K562 (cell line): ENCODE measurements at regions not wholly inside any gene's neighbourhood (a gene's known extent, or its start where the extent isn't known, plus 50 kb on each side); places are given as distances from the start of the nearest gene placed in this dataset.

Source experiments
- ATAC-seq: fragments of 200-7000 bp; cut with Tn5 transposase; 3 replicates; pipeline ENCODE4 v1.9.1; 2020; ENCODE audit warnings: moderate library complexity
- BruUV-seq: library from RNA; stranded (reverse); fragments of 400-500 nt; replicated peaks from 2 replicates; lab custom pipeline; 2021; lab: Mats Ljungman, UMichigan
- CTCF ChIA-PET: fragments of 300-600 bp; formaldehyde crosslinking; extraction: SDS; loops from one replicate; lab custom pipeline; 2021; ENCODE audit warnings: low intra/inter-chr PET ratio; lab: Yijun Ruan, JAX
- POLR2A ChIA-PET: fragments of 300-600, 350-650 bp; sonication (Branson Sonifier 250); formaldehyde crosslinking; extraction: SDS; loops from one replicate; lab custom pipeline; 2021; ENCODE audit warnings: antibody characterized with exemption, inconsistent platforms; lab: Yijun Ruan, JAX
- DNase-seq, 4 experiments: peaks; one replicate each; pipeline versions ENCODE4 v3.0.0 to v3.0.0-alpha.2; 2011 to 2018; ENCODE audit warnings: low spot score in 3 of 4, mixed read lengths in 3 of 4; ENCODE audit errors: extremely low read depth in 1 of 4
- FAIRE-seq: peaks from 2 replicates; lab custom pipeline; 2011; peaks lifted over from hg19 to GRCh38; lab: Jason Lieb, UNC
- H2AFZ ChIP-seq: 2 replicates; pipeline ENCODE4 v1.6.0; 2011; ENCODE audit warnings: low read depth, low read length, control low read depth, inconsistent platforms
- H3K27ac ChIP-seq: fragments of 200-600 bp; 3 replicates; pipeline ENCODE4 v1.8.0; 2011; ENCODE audit warnings: low read depth, mild to moderate bottlenecking, control low read depth, inconsistent platforms, low read length, moderate library complexity, mixed read lengths; ENCODE audit errors: extremely low read depth
- H3K27me3 ChIP-seq, 2 experiments: fragments of 300-600 bp in 1 of 2; 2 replicates in 1 of 2; 3 replicates in 1 of 2; pipeline versions ENCODE4 v1.6.0 to v1.8.0; 2011; ENCODE audit warnings: inconsistent platforms in 2 of 2, low read length in 2 of 2, mild to moderate bottlenecking in 1 of 2, mixed read lengths in 1 of 2, moderate library complexity in 1 of 2; ENCODE audit not compliant: control insufficient read depth in 2 of 2, insufficient read depth in 2 of 2
- H3K36me3 ChIP-seq: fragments of 300-600 bp; 3 replicates; pipeline ENCODE4 v1.8.0; 2011; ENCODE audit warnings: mild to moderate bottlenecking, low read length, inconsistent platforms; ENCODE audit not compliant: control insufficient read depth, insufficient read depth
- H3K4me1 ChIP-seq, 2 experiments: fragments of 200-600 bp in 1 of 2; replicated peaks in 1 of 2; 2 replicates in 1 of 2; 3 replicates in 1 of 2; pipeline versions ENCODE4 v1.5.1 to v1.8.0; 2011; ENCODE audit warnings: inconsistent platforms in 2 of 2, low read length in 2 of 2, mild to moderate bottlenecking in 1 of 2, mixed read lengths in 1 of 2, moderate library complexity in 1 of 2; ENCODE audit not compliant: control insufficient read depth in 2 of 2, insufficient read depth in 2 of 2
- H3K4me2 ChIP-seq: 2 replicates; pipeline ENCODE4 v1.6.1; 2011; ENCODE audit warnings: low read length, control low read depth, inconsistent platforms, mixed read lengths; ENCODE audit not compliant: insufficient read depth
- H3K4me3 ChIP-seq: fragments of 200-600 bp; sonication (generic), shearing (Covaris generic); 2 replicates; pipeline ENCODE4 v1.5.1; 2016; ENCODE audit warnings: control low read depth, inconsistent platforms
- H3K79me2 ChIP-seq: fragments of 200-600 bp; 3 replicates; pipeline ENCODE4 v1.8.0; 2011; ENCODE audit warnings: low read length, inconsistent platforms; ENCODE audit not compliant: control insufficient read depth, insufficient read depth
- H3K9ac ChIP-seq, 2 experiments: 2 replicates each; pipeline versions ENCODE4 v1.6.0 to v1.6.1; 2011; ENCODE audit warnings: low read depth in 2 of 2, low read length in 2 of 2, control low read depth in 1 of 2, inconsistent platforms in 1 of 2, mild to moderate bottlenecking in 1 of 2, mixed read lengths in 1 of 2; ENCODE audit not compliant: insufficient read depth in 1 of 2
- H3K9me1 ChIP-seq: one replicate; pipeline ENCODE4 v1.6.0; 2011; ENCODE audit warnings: inconsistent platforms, mild to moderate bottlenecking, low read length, moderate library complexity; ENCODE audit not compliant: control insufficient read depth, insufficient read depth
- H3K9me3 ChIP-seq: replicated peaks from 2 replicates; pipeline ENCODE4 v1.5.1; 2011; ENCODE audit warnings: low read depth, low read length, inconsistent platforms; ENCODE audit not compliant: control insufficient read depth, insufficient read depth
- H4K20me1 ChIP-seq: replicated peaks from 2 replicates; pipeline ENCODE4 v1.6.1; 2011; ENCODE audit warnings: low read length, inconsistent platforms, mixed read lengths; ENCODE audit not compliant: control insufficient read depth, insufficient read depth
- ILK ChIP-seq: fragments of 450-650 bp; IDR thresholded peaks from 2 replicates; pipeline ENCODE4 v1.6.1; 2016; ENCODE audit warnings: missing genetic modification characterization, low read depth, mild to moderate bottlenecking, missing compliant biosample characterization, moderate library complexity, borderline replicate concordance
- POLR2AphosphoS2 ChIP-seq: IDR thresholded peaks from 2 replicates; pipeline ENCODE4 v1.6.1; 2012; ENCODE audit warnings: low read length, improper control_type of control experiment
- SIN3A ChIP-seq, 2 experiments: fragments of 150-350 bp in 1 of 2; IDR thresholded peaks; 2 replicates each; pipeline ENCODE4 v1.6.1; 2011 to 2016; ENCODE audit warnings: borderline replicate concordance in 2 of 2, low read depth in 2 of 2, low read length in 2 of 2, mild to moderate bottlenecking in 2 of 2, moderate library complexity in 2 of 2; ENCODE audit not compliant: control insufficient read depth in 1 of 2
- WGBS: fragments of 100-300 bp; shearing (Covaris generic); methylation state at CpG from one replicate; pipeline ENCODE4 v1.1.6; 2016; ENCODE audit warnings: low coverage, mixed read lengths; ENCODE audit not compliant: insufficient coverage; ENCODE audit errors: missing lambda C conversion rate; 5-methylcytosine and 5-hydroxymethylcytosine counted together
- in situ Hi-C: fragments of 300-500 bp; cut with MboI; formaldehyde crosslinking; loops from 4 replicates; pipeline ENCODE4 v1.15.0; 2018; ENCODE audit warnings: inconsistent platforms, mixed read lengths
- intact Hi-C: fragments of 100-400 bp; cut with micrococcal nuclease; formaldehyde crosslinking; loops from 2 replicates; pipeline ENCODE4 v1.14.2; 2022
- TF ChIP-seq, protein P1 (sequence below): fragments of 250-450 bp; sonication (Bioruptor Pico); IDR thresholded peaks from 2 replicates; pipeline ENCODE4 v1.5.0; 2020; ENCODE audit warnings: mild to moderate bottlenecking, borderline replicate concordance
- TF ChIP-seq, protein P2 (sequence below): fragments of 250-450 bp; sonication (Bioruptor Pico); IDR thresholded peaks from 2 replicates; pipeline ENCODE4 v1.5.0; 2021
- TF ChIP-seq, protein P3 (sequence below): sonication (generic); formaldehyde crosslinking; IDR thresholded peaks from 2 replicates; pipeline ENCODE4 v1.8.0; 2023; ENCODE audit warnings: missing genetic modification reagents, mild to moderate bottlenecking, borderline replicate concordance

DNA sequence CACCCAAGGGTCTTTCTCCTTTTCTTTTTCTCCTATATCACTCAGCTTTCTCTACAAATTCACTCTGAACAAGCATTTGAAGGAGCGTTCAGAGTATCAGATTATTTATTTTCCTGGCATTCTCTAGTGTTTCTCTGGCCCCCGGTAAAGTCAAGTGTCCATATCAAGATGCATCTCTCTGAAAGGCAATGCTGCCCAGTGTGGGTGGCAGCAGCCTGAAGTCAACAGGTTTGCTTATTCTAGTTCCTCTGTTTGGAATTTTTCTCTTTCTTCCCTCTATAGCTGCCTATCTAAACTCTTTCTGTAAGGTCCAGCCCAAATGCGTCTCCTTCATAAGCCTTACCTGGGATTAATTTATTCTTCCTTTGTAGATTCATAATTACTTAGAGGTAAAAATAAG, 526.2 kb upstream of the TNP1 start (continued):
- no peak for TF ChIP-seq POLR2AphosphoS2
- TF ChIP-seq, protein P1, sequence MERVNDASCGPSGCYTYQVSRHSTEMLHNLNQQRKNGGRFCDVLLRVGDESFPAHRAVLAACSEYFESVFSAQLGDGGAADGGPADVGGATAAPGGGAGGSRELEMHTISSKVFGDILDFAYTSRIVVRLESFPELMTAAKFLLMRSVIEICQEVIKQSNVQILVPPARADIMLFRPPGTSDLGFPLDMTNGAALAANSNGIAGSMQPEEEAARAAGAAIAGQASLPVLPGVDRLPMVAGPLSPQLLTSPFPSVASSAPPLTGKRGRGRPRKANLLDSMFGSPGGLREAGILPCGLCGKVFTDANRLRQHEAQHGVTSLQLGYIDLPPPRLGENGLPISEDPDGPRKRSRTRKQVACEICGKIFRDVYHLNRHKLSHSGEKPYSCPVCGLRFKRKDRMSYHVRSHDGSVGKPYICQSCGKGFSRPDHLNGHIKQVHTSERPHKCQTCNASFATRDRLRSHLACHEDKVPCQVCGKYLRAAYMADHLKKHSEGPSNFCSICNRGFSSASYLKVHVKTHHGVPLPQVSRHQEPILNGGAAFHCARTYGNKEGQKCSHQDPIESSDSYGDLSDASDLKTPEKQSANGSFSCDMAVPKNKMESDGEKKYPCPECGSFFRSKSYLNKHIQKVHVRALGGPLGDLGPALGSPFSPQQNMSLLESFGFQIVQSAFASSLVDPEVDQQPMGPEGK, result no peak

DNA sequence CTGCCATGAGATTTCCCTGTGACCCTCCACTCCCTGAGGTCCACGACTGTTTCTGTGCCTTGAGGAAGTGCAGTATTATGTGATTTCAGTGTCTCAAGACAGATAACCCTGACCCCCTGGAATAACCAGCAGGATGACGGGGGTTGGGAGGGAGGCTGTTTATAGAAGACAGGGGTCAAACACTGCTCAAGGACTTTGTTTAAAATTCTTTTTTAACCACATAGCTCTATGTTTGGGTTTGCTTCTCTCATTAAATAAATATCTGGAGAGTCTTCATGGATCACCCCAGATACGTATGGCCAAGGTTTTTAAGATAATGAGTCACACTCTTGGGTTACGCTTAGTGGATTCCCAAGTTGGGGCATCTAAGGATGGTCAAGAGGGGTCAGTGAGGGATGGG, 523.8 kb upstream of the TNP1 start:
- H3K27ac ChIP-seq, result no peak overlapping the region
- ATAC-seq (no peak), DNase-seq (no peak), FAIRE-seq (no peak)
- no peaks in the 10 kb centered on the region for H4K20me1 ChIP-seq
- WGBS, result 10% methylated on average over 4 of the region's 4 CpGs
- CTCF ChIA-PET, result no interaction called here
- H3K9me3 ChIP-seq, result no peaks in the 10 kb centered on the region
- no peak overlapping the region for H3K4me3 ChIP-seq
- in situ Hi-C loops, result no loop called here
- no peaks in the 10 kb centered on the region for H3K79me2 ChIP-seq
- H3K27me3 ChIP-seq, result no peaks in the 10 kb centered on the region
- TF ChIP-seq SIN3A (IDR thresholded peaks at IDR 0.05; ENCODE audit: borderline replicate concordance in 2 of 2, control insufficient read depth in 1 of 2, low read depth in 2 of 2, low read length in 2 of 2) (no peak), ILK (tag) (no peak)
- TF ChIP-seq, protein P2, sequence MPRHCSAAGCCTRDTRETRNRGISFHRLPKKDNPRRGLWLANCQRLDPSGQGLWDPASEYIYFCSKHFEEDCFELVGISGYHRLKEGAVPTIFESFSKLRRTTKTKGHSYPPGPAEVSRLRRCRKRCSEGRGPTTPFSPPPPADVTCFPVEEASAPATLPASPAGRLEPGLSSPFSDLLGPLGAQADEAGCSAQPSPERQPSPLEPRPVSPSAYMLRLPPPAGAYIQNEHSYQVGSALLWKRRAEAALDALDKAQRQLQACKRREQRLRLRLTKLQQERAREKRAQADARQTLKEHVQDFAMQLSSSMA, result no peak
- TF ChIP-seq, protein P3, sequence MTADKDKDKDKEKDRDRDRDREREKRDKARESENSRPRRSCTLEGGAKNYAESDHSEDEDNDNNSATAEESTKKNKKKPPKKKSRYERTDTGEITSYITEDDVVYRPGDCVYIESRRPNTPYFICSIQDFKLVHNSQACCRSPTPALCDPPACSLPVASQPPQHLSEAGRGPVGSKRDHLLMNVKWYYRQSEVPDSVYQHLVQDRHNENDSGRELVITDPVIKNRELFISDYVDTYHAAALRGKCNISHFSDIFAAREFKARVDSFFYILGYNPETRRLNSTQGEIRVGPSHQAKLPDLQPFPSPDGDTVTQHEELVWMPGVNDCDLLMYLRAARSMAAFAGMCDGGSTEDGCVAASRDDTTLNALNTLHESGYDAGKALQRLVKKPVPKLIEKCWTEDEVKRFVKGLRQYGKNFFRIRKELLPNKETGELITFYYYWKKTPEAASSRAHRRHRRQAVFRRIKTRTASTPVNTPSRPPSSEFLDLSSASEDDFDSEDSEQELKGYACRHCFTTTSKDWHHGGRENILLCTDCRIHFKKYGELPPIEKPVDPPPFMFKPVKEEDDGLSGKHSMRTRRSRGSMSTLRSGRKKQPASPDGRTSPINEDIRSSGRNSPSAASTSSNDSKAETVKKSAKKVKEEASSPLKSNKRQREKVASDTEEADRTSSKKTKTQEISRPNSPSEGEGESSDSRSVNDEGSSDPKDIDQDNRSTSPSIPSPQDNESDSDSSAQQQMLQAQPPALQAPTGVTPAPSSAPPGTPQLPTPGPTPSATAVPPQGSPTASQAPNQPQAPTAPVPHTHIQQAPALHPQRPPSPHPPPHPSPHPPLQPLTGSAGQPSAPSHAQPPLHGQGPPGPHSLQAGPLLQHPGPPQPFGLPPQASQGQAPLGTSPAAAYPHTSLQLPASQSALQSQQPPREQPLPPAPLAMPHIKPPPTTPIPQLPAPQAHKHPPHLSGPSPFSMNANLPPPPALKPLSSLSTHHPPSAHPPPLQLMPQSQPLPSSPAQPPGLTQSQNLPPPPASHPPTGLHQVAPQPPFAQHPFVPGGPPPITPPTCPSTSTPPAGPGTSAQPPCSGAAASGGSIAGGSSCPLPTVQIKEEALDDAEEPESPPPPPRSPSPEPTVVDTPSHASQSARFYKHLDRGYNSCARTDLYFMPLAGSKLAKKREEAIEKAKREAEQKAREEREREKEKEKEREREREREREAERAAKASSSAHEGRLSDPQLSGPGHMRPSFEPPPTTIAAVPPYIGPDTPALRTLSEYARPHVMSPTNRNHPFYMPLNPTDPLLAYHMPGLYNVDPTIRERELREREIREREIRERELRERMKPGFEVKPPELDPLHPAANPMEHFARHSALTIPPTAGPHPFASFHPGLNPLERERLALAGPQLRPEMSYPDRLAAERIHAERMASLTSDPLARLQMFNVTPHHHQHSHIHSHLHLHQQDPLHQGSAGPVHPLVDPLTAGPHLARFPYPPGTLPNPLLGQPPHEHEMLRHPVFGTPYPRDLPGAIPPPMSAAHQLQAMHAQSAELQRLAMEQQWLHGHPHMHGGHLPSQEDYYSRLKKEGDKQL (CRISPR knock-in tag), result no peak
- no peaks in the 10 kb centered on the region for H3K36me3 ChIP-seq
- H2AFZ ChIP-seq, result no peak overlapping the region
- H3K9ac ChIP-seq, result no peak overlapping the region
- H3K4me1 ChIP-seq, result no peaks in the 10 kb centered on the region; a peak in 1 of 5 replicates
- POLR2A ChIA-PET, result no interaction called here
- no peaks in the 10 kb centered on the region for H3K9me1 ChIP-seq
- H3K4me2 ChIP-seq, result no peak overlapping the region
- intact Hi-C loops, result no loop called here
- BruUV-seq, result no TSS peak
